Endodermal cell (in vitro differentiated cells): ENCODE measurements at regions not wholly inside any gene's neighbourhood (a gene's known extent, or its start where the extent isn't known, plus 50 kb on each side); places are given as distances from the start of the nearest gene placed in this dataset.

Experiments
- DNase-seq: peaks from one replicate; pipeline ENCODE4 v3.0.0-alpha.2; 2017
- H3K27ac ChIP-seq: 2 replicates; pipeline ENCODE4 v1.5.1; 2013; ENCODE audit warnings: mild to moderate bottlenecking, low read depth, low read length, moderate library complexity
- H3K27me3 ChIP-seq: 2 replicates; pipeline ENCODE4 v1.6.1; 2013; ENCODE audit warnings: mild to moderate bottlenecking, low read length, moderate library complexity; ENCODE audit not compliant: insufficient read depth, control insufficient read depth, poor library complexity, severe bottlenecking
- H3K36me3 ChIP-seq: 2 replicates; pipeline ENCODE4 v1.7.0; 2013; ENCODE audit warnings: mild to moderate bottlenecking, low read length, moderate library complexity; ENCODE audit not compliant: control insufficient read depth, insufficient read depth
- H3K4me1 ChIP-seq: one replicate; pipeline ENCODE4 v1.7.0; 2013; ENCODE audit warnings: low read length; ENCODE audit not compliant: control insufficient read depth, insufficient read depth
- H3K4me3 ChIP-seq: 2 replicates; pipeline ENCODE4 v1.5.1; 2013; ENCODE audit warnings: mild to moderate bottlenecking, low read length, moderate library complexity
- H3K9ac ChIP-seq: 2 replicates; pipeline ENCODE4 v1.6.1; 2013; ENCODE audit warnings: mild to moderate bottlenecking, low read length, moderate library complexity; ENCODE audit not compliant: poor library complexity, severe bottlenecking; ENCODE audit errors: extremely low read depth
- H3K9me3 ChIP-seq: 2 replicates; pipeline ENCODE4 v1.6.1; 2013; ENCODE audit warnings: mild to moderate bottlenecking, low read length, moderate library complexity; ENCODE audit not compliant: control insufficient read depth
- H3K27ac Mint-ChIP-seq: 2 replicates; pipeline ENCODE4 v1.8.0; 2020; ENCODE audit warnings: mixed read lengths
- H3K27me3 Mint-ChIP-seq: 2 replicates; pipeline ENCODE4 v1.8.0; 2021; ENCODE audit warnings: mild to moderate bottlenecking, mixed read lengths; ENCODE audit not compliant: insufficient read depth
- H3K36me3 Mint-ChIP-seq: 2 replicates; pipeline ENCODE4 v1.8.0; 2020; ENCODE audit warnings: low read depth, mixed read lengths
- H3K4me1 Mint-ChIP-seq: 2 replicates; pipeline ENCODE4 v1.8.0; 2020; ENCODE audit warnings: mixed read lengths
- H3K4me3 Mint-ChIP-seq: 2 replicates; pipeline ENCODE4 v1.8.0; 2020; ENCODE audit warnings: mild to moderate bottlenecking, moderate library complexity, mixed read lengths
- H3K9me3 Mint-ChIP-seq: 2 replicates; pipeline ENCODE4 v1.8.0; 2020; ENCODE audit warnings: mild to moderate bottlenecking, mixed read lengths
- WGBS, 2 experiments: methylation state at CpG; one replicate each; pipeline versions ENCODE4 v1.1.5 to v1.1.7; 2013; ENCODE audit warnings: missing lambda C conversion rate in 2 of 2, mixed read lengths in 1 of 2; ENCODE audit not compliant: insufficient coverage in 1 of 2, insufficient read length in 1 of 2; 5-methylcytosine and 5-hydroxymethylcytosine counted together
- TF ChIP-seq, protein P1 (sequence below): fragments of 200-600 bp; sonication (generic); conservative IDR thresholded peaks from 2 replicates; pipeline ENCODE4 v1.5.0; 2021; ENCODE audit warnings: antibody characterized with exemption, mild to moderate bottlenecking

DNA sequence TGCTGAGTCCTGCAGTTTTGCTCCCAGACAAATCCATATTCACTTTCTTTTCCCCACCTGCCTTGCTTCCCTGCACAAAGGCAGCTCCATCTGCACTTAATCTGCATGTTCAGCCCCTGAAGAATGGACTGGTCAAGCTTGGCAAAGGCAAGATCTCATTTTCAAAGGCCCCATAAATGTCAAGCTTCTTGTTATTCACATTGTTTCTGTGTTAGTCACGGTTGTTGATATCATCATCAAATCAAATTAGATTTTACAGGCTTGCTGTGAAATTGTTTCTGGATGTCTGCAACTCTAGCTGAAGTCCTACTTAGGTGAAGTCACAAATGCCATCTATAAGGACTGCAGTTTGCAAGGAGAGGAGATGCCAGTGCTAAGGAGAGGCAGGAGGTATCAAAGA lies 91.0 kb downstream of the GPAM start:
- H3K27ac Mint-ChIP-seq, result no peak overlapping the region
- 78 to 100% methylated on average over 1 of the region's 1 CpG for WGBS, 2 experiments
- H3K9me3 ChIP-seq, result no peaks in the 10 kb centered on the region
- H3K4me1 ChIP-seq, result peaks cover 4% of the 10 kb centered on the region
- H3K27me3 ChIP-seq, result no peaks in the 10 kb centered on the region
- peaks cover 12% of the 10 kb centered on the region for H3K4me1 Mint-ChIP-seq
- H3K36me3 Mint-ChIP-seq, result no peaks in the 10 kb centered on the region
- H3K36me3 ChIP-seq, result no peaks in the 10 kb centered on the region
- H3K4me3 Mint-ChIP-seq, result no peak overlapping the region
- H3K9me3 Mint-ChIP-seq, result no peaks in the 10 kb centered on the region
- DNase-seq, result no peak
- H3K27me3 Mint-ChIP-seq, result peaks cover 2% of the 10 kb centered on the region
- TF ChIP-seq, protein P1, sequence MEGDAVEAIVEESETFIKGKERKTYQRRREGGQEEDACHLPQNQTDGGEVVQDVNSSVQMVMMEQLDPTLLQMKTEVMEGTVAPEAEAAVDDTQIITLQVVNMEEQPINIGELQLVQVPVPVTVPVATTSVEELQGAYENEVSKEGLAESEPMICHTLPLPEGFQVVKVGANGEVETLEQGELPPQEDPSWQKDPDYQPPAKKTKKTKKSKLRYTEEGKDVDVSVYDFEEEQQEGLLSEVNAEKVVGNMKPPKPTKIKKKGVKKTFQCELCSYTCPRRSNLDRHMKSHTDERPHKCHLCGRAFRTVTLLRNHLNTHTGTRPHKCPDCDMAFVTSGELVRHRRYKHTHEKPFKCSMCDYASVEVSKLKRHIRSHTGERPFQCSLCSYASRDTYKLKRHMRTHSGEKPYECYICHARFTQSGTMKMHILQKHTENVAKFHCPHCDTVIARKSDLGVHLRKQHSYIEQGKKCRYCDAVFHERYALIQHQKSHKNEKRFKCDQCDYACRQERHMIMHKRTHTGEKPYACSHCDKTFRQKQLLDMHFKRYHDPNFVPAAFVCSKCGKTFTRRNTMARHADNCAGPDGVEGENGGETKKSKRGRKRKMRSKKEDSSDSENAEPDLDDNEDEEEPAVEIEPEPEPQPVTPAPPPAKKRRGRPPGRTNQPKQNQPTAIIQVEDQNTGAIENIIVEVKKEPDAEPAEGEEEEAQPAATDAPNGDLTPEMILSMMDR, result no peak
- no peak overlapping the region for H3K27ac ChIP-seq
- H3K4me3 ChIP-seq, result no peak overlapping the region
- H3K9ac ChIP-seq, result no peak overlapping the region

DNA sequence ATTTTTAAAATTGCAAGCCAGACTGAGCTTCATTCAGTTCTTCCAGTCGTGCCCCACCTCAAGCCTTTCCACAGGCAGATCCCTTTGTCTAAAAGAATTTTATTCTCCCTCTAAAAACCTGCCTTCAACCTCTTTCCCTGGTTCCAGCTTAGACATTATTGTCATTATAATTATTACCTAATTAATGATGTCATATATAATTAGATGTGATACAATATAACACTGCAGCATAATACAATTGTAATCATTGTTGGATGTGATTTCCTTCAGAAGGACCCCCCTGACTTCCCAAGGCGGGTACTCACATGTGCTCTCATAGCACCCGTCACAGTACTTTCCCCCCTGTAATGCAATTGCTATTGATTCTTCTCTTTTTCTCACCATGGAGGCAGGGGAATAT lies 88.6 kb downstream of the GPAM start:
- H3K4me3 Mint-ChIP-seq, result no peak overlapping the region
- H3K9me3 Mint-ChIP-seq, result peaks cover 8% of the 10 kb centered on the region
- Histone ChIP-seq H3K36me3 (no peaks in the 10 kb centered on the region), H3K27ac (no peak overlapping the region), H3K4me1 (peaks cover 9% of the 10 kb centered on the region), H3K9ac (no peak overlapping the region), H3K9me3 (peaks cover 10% of the 10 kb centered on the region), H3K27me3 (no peaks in the 10 kb centered on the region), H3K4me3 (no peak overlapping the region)
- TF ChIP-seq, protein P1, result no peak
- H3K4me1 Mint-ChIP-seq, result peaks cover 12% of the 10 kb centered on the region
- no peaks in the 10 kb centered on the region for H3K36me3 Mint-ChIP-seq
- no peak overlapping the region for H3K27ac Mint-ChIP-seq
- WGBS, 2 experiments, result 89% methylated on average over 3 of the region's 3 CpGs; no CpG with 5 or more reads in 1 of the 2 experiments
- peaks cover 1% of the 10 kb centered on the region for H3K27me3 Mint-ChIP-seq
- DNase-seq, result no peak

DNA sequence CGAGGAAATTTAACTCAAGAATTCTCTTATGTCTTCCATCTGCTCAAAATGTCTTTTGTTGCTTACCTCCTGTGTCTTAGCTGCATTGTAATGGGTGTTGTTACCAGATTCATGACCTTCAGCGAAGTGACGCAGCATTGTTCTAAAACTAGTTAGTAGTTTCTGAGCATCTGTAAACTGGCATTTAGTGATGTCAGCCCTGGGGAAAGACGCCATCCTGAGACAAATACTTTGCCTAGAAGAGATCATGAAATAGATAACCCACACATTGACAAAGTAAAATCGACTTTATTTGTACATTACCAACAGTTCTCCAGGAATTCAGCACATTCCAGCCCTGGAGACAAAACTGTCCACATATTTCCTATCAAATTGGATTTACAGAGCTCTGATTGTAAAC lies 87.8 kb downstream of the GPAM start:
- Mint-ChIP-seq H3K27me3 (peaks cover 1% of the 10 kb centered on the region), H3K27ac (no peak overlapping the region), H3K9me3 (peaks cover 16% of the 10 kb centered on the region), H3K4me1 (peaks cover 12% of the 10 kb centered on the region), H3K4me3 (no peak overlapping the region), H3K36me3 (no peaks in the 10 kb centered on the region)
- Histone ChIP-seq H3K9ac (no peak overlapping the region), H3K4me3 (no peak overlapping the region), H3K9me3 (peaks cover 10% of the 10 kb centered on the region), H3K36me3 (no peaks in the 10 kb centered on the region), H3K27me3 (no peaks in the 10 kb centered on the region), H3K27ac (no peak overlapping the region), H3K4me1 (peaks cover 9% of the 10 kb centered on the region)
- TF ChIP-seq, protein P1, result no peak
- no peak for DNase-seq
- 89 to 90% methylated on average over 4 to 5 of the region's 5 CpGs for WGBS, 2 experiments
